ENCODE measurements at regions not wholly inside any gene's neighbourhood (a gene's known extent, or its start where the extent isn't known, plus 50 kb on each side); places are given as distances from the start of the nearest gene placed in this dataset.

DNA sequence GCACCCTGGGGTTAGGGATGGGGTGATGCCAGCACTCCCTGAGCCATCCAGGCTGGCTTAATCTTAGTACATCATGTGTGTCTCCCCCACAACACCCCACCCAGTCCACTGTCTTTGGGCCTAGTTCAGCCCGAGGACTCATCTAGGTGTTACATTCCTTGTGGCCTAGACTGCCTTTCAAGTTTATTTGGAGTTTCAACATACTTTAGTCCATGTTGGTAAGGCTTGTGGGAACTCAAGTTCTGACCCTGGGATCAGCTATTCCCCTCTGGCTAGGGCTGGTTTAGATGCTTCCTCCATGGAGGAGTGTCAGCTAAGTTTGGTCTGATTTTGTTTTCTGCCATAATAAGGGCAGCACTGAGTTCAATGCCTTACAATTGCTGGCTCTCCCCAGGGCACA lies 302.4 kb downstream of the SMARCA2 start:
- WGBS (ENCODE audit: insufficient coverage, insufficient replicate concordance, low lambda C conversion rate, missing lambda C conversion rate) = 0% methylated on average over 1 of the region's 1 CpG
- Histone ChIP-seq H3K27ac (ENCODE audit: control insufficient read depth, insufficient read depth) (no peak overlapping the region), H3K9ac (ENCODE audit: control insufficient read depth, insufficient read depth, low read length) (no peak overlapping the region), H3K9me3 (replicated peaks; ENCODE audit: control insufficient read depth, insufficient read depth, low read length) (no peaks in the 10 kb centered on the region; the same call in 2 of the 3 replicates), H3K4me1 (ENCODE audit: control insufficient read depth, insufficient read depth, low read length) (no peaks in the 10 kb centered on the region), H3K79me2 (ENCODE audit: control insufficient read depth, insufficient read depth, low read length) (no peaks in the 10 kb centered on the region), H3K27me3 (replicated peaks in 1 of 2; ENCODE audit: control insufficient read depth in 2 of 2, insufficient read depth in 2 of 2, low read length in 1 of 2) (no peaks in the 10 kb centered on the region), H3K36me3 (ENCODE audit: control insufficient read depth in 2 of 2, insufficient read depth in 2 of 2, low read length in 1 of 2) (no peaks in the 10 kb centered on the region), H2AFZ (ENCODE audit: control insufficient read depth, low read depth, low read length) (no peak overlapping the region), H3K4me2 (ENCODE audit: control insufficient read depth, insufficient read depth) (no peak overlapping the region), H3K4me3 (no peak overlapping the region), H4K20me1 (ENCODE audit: control insufficient read depth, insufficient read depth) (no peaks in the 10 kb centered on the region)
- ChIA-PET SMC1A (ENCODE audit: uncharacterized antibody, unreplicated experiment) (no interaction called here), RAD21 (ENCODE audit: unreplicated experiment) (no interaction called here), CTCF (no interaction called here), POLR2A (no interaction called here)
- in situ Hi-C loops (cut with MboI) = no loop called here
- DNase-seq (ENCODE audit: low read depth, low spot score) = no peak
- no peak for FAIRE-seq
- no TSS peak for BruUV-seq (replicated peaks)
- intact Hi-C loops (cut with micrococcal nuclease; ENCODE audit: unreplicated experiment) = no loop called here
- ATAC-seq = no peak
- TF ChIP-seq, protein P1, sequence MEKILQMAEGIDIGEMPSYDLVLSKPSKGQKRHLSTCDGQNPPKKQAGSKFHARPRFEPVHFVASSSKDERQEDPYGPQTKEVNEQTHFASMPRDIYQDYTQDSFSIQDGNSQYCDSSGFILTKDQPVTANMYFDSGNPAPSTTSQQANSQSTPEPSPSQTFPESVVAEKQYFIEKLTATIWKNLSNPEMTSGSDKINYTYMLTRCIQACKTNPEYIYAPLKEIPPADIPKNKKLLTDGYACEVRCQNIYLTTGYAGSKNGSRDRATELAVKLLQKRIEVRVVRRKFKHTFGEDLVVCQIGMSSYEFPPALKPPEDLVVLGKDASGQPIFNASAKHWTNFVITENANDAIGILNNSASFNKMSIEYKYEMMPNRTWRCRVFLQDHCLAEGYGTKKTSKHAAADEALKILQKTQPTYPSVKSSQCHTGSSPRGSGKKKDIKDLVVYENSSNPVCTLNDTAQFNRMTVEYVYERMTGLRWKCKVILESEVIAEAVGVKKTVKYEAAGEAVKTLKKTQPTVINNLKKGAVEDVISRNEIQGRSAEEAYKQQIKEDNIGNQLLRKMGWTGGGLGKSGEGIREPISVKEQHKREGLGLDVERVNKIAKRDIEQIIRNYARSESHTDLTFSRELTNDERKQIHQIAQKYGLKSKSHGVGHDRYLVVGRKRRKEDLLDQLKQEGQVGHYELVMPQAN (conservative IDR thresholded peaks at IDR 0.05) = no peak
- no peak for TF ChIP-seq POLR2A (IDR thresholded peaks at IDR 0.05; ENCODE audit: low read depth, low read length)
- no peak for TF ChIP-seq CHD1 (IDR thresholded peaks at IDR 0.05; ENCODE audit: low read depth, low read length)
- no peak for TF ChIP-seq TCF3 (IDR thresholded peaks at IDR 0.05; ENCODE audit: borderline replicate concordance, insufficient read depth, low read depth, low read length)
- no peak for TF ChIP-seq MEF2B (IDR thresholded peaks at IDR 0.05; ENCODE audit: partially characterized antibody, poor library complexity, severe bottlenecking)
- TF ChIP-seq NBN (IDR thresholded peaks at IDR 0.05) = no peak
- no peak for TF ChIP-seq ZNF274 (IDR thresholded peaks at IDR 0.05; ENCODE audit: insufficient read depth, insufficient read length)
- TF ChIP-seq RCOR1 (conservative IDR thresholded peaks at IDR 0.05; ENCODE audit: low read depth, low read length) = no peak
- TF ChIP-seq, protein P2, sequence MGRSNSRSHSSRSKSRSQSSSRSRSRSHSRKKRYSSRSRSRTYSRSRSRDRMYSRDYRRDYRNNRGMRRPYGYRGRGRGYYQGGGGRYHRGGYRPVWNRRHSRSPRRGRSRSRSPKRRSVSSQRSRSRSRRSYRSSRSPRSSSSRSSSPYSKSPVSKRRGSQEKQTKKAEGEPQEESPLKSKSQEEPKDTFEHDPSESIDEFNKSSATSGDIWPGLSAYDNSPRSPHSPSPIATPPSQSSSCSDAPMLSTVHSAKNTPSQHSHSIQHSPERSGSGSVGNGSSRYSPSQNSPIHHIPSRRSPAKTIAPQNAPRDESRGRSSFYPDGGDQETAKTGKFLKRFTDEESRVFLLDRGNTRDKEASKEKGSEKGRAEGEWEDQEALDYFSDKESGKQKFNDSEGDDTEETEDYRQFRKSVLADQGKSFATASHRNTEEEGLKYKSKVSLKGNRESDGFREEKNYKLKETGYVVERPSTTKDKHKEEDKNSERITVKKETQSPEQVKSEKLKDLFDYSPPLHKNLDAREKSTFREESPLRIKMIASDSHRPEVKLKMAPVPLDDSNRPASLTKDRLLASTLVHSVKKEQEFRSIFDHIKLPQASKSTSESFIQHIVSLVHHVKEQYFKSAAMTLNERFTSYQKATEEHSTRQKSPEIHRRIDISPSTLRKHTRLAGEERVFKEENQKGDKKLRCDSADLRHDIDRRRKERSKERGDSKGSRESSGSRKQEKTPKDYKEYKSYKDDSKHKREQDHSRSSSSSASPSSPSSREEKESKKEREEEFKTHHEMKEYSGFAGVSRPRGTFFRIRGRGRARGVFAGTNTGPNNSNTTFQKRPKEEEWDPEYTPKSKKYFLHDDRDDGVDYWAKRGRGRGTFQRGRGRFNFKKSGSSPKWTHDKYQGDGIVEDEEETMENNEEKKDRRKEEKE (IDR thresholded peaks at IDR 0.05) = no peak
- no peak for TF ChIP-seq SPI1 (IDR thresholded peaks at IDR 0.05; ENCODE audit: borderline replicate concordance, insufficient read depth, low read depth, low read length)
- no peak for TF ChIP-seq STAT3 (IDR thresholded peaks at IDR 0.05; ENCODE audit: low read depth, low read length)
- TF ChIP-seq BMI1 (IDR thresholded peaks at IDR 0.05; ENCODE audit: borderline replicate concordance) = no peak
- TF ChIP-seq ZNF217 (IDR thresholded peaks at IDR 0.05) = no peak
- TF ChIP-seq, protein P3, sequence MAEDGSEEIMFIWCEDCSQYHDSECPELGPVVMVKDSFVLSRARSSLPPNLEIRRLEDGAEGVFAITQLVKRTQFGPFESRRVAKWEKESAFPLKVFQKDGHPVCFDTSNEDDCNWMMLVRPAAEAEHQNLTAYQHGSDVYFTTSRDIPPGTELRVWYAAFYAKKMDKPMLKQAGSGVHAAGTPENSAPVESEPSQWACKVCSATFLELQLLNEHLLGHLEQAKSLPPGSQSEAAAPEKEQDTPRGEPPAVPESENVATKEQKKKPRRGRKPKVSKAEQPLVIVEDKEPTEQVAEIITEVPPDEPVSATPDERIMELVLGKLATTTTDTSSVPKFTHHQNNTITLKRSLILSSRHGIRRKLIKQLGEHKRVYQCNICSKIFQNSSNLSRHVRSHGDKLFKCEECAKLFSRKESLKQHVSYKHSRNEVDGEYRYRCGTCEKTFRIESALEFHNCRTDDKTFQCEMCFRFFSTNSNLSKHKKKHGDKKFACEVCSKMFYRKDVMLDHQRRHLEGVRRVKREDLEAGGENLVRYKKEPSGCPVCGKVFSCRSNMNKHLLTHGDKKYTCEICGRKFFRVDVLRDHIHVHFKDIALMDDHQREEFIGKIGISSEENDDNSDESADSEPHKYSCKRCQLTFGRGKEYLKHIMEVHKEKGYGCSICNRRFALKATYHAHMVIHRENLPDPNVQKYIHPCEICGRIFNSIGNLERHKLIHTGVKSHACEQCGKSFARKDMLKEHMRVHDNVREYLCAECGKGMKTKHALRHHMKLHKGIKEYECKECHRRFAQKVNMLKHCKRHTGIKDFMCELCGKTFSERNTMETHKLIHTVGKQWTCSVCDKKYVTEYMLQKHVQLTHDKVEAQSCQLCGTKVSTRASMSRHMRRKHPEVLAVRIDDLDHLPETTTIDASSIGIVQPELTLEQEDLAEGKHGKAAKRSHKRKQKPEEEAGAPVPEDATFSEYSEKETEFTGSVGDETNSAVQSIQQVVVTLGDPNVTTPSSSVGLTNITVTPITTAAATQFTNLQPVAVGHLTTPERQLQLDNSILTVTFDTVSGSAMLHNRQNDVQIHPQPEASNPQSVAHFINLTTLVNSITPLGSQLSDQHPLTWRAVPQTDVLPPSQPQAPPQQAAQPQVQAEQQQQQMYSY (CRISPR knock-in tag; IDR thresholded peaks at IDR 0.05) = no peak
- TF ChIP-seq RUNX3 (IDR thresholded peaks at IDR 0.05; ENCODE audit: low read length) = no peak
- no peak for TF ChIP-seq TCF7 (IDR thresholded peaks at IDR 0.05; ENCODE audit: borderline replicate concordance)
- no peak for TF ChIP-seq POU2F2 (IDR thresholded peaks at IDR 0.05; ENCODE audit: borderline replicate concordance, low read depth, low read length)
